AG10803 (cell line): ENCODE measurements at regions not wholly inside any gene's neighbourhood (a gene's known extent, or its start where the extent isn't known, plus 50 kb on each side); places are given as distances from the start of the nearest gene placed in this dataset.

Source experiments
- DNase-seq: peaks from one replicate; pipeline ENCODE4 v3.0.0; 2010; ENCODE audit warnings: low read depth
- H3K4me3 ChIP-seq: 2 replicates; pipeline ENCODE4 v1.5.1; 2011; ENCODE audit warnings: mild to moderate bottlenecking, low read length, control low read depth
- CTCF ChIP-seq: conservative IDR thresholded peaks from 2 replicates; pipeline ENCODE4 v1.5.1; 2011; ENCODE audit warnings: mild to moderate bottlenecking, low read length, control low read depth, inconsistent platforms

DNA sequence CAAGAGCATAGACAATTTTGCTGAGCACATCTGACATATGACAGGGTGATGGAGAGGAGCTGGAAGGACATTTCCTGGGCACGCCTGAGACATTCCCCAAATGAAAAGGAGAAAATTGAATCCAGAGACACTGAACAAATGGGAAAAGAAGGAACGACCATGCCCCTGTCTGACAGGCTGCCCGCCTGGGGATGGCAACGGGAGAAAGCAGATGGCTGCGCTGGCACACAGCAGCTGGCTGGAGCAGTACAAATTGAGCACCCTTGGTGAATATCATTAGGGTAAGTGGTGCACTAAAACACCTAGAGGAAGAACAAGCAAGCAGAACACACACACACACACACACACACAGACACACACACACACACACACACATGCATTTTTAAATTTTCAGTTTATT, 174.3 kb upstream of the DUSP10 start:
- H3K4me3 ChIP-seq, result no peak overlapping the region
- no peak for TF ChIP-seq CTCF
- no peak for DNase-seq

GRCh38 chr1:221915764-221916163, 173.9 kb upstream of the DUSP10 start:
- no peak for TF ChIP-seq CTCF
- H3K4me3 ChIP-seq, result no peak overlapping the region
- no peak for DNase-seq

DNA sequence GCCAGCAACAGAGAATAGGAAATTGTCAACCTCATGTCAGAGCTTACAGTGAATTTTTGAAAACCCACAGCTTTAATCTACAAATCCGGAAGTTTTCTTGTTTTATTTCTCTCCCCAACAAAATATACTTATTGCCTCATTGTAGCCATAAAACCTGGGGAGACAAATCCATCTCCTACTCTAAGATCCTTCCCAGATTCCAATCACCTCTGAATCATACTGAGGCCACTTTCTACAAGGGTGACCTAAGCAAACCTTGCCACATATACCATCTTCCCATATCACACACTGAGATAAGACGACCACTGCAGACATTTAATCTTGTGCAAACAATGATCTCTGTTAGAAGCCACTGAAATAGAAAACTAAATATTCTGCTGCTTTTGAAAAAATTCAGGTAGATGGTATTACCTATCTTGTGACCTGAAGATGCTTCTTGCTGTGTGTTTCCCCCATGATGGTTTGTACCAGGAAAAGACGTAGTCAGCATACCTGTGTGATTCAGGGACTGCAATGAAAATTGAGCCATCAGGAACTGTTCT, 171.5 kb upstream of the DUSP10 start:
- H3K4me3 ChIP-seq, result no peak overlapping the region
- no peak for DNase-seq
- TF ChIP-seq CTCF, result no peak

- no peak for TF ChIP-seq CTCF
- no peak for DNase-seq
- H3K4me3 ChIP-seq, result no peak overlapping the region
These were observed 170.3 kb upstream of the DUSP10 start for GRCh38 chr1:221912230-221912629.

DNA sequence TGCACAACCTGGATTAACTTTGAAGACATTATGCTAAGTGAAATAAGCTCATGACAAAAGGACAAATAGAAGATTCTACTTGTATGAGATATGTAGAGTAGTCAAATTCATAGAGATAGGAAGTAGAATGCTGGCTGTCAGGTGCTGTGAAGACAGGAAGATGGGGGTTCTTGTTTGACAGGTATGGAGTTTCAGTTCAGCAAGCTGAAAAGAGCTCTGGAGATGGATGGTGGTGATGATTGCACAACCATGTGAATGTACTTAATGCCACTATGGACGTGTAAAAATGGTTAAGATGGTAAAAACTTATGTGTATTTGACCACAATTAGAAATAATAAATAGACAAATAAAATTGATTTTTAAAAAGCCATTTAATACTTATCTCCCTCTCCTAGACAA, 169.8 kb upstream of the DUSP10 start:
- H3K4me3 ChIP-seq, result no peak overlapping the region
- TF ChIP-seq CTCF, result no peak
- DNase-seq, result no peak

- no peak for DNase-seq
- H3K4me3 ChIP-seq, result no peak overlapping the region
These were observed 168.3 kb upstream of the DUSP10 start for GRCh38 chr1:221910222-221910621.

More at GRCh38 chr1:221910222-221910621, 168.3 kb upstream of the DUSP10 start:
- TF ChIP-seq CTCF, result no peak
